ENCODE measurements at regions not wholly inside any gene's neighbourhood (a gene's known extent, or its start where the extent isn't known, plus 50 kb on each side); places are given as distances from the start of the nearest gene placed in this dataset.

DNA sequence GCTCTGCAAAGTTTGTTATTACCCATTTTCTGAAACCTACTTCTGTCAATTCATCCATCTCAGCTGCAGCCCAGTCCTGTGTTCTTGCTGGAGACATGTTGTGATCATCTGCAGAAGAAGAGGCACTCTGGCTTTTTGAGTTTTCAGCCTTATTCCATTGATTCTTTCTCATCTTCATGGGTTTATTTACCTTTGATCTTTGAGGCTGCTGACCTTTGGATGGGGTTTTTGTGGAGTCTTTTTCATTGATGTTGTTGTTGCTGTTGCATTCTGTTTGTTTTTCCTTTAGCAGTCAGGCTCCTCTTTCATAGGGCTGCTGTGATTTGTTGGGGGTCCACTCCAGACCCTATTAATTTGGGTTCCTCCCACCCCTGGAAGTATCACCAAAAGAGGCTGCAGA lies 164.3 kb downstream of the FCRL5 start:
- TF ChIP-seq EP300 (IDR thresholded peaks at IDR 0.05) = no peak
- TF ChIP-seq, protein P1, sequence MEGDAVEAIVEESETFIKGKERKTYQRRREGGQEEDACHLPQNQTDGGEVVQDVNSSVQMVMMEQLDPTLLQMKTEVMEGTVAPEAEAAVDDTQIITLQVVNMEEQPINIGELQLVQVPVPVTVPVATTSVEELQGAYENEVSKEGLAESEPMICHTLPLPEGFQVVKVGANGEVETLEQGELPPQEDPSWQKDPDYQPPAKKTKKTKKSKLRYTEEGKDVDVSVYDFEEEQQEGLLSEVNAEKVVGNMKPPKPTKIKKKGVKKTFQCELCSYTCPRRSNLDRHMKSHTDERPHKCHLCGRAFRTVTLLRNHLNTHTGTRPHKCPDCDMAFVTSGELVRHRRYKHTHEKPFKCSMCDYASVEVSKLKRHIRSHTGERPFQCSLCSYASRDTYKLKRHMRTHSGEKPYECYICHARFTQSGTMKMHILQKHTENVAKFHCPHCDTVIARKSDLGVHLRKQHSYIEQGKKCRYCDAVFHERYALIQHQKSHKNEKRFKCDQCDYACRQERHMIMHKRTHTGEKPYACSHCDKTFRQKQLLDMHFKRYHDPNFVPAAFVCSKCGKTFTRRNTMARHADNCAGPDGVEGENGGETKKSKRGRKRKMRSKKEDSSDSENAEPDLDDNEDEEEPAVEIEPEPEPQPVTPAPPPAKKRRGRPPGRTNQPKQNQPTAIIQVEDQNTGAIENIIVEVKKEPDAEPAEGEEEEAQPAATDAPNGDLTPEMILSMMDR (IDR thresholded peaks at IDR 0.05) = no peak

Data from tibial nerve (tissue), 4 donors.